HG03045 (cell line): ENCODE measurements at regions not wholly inside any gene's neighbourhood (a gene's known extent, or its start where the extent isn't known, plus 50 kb on each side); places are given as distances from the start of the nearest gene placed in this dataset.
A peak's percentile ranks its signal among the peaks of the same experiment; 100 is the strongest.
"Not testable (repeated sequence)": the region's sequence is repeated elsewhere in the genome, so short reads cannot be mapped to it uniquely, and the experiment has no call there.

ENCODE experiments used
- ATAC-seq: cut with Tn5 transposase; IDR thresholded peaks from one replicate; pipeline ENCODE4 v1.9.1; 2021; ENCODE audit warnings: mild to moderate bottlenecking, moderate library complexity; ENCODE audit not compliant: unreplicated experiment

DNA sequence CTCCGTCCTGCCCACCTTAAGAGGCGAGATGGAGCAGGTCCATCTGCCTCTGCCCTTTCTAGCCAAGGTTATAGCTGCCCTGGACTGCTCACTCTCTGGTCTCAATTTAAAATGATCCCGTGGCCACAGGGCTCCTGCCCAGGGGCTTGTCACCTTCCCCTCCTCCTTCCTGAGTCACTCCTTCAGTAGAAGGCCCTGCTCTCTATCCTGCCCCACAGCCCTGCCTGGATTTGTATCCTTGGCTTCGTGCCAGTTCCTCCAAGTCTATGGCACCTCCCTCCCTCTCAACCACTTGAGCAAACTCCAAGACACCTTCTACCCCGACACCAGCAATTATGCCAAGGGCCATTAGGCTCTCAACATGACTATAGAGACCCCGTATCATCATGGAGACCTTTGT, 105.3 kb upstream of the PZP start:
- ATAC-seq: not testable (repeated sequence)

DNA sequence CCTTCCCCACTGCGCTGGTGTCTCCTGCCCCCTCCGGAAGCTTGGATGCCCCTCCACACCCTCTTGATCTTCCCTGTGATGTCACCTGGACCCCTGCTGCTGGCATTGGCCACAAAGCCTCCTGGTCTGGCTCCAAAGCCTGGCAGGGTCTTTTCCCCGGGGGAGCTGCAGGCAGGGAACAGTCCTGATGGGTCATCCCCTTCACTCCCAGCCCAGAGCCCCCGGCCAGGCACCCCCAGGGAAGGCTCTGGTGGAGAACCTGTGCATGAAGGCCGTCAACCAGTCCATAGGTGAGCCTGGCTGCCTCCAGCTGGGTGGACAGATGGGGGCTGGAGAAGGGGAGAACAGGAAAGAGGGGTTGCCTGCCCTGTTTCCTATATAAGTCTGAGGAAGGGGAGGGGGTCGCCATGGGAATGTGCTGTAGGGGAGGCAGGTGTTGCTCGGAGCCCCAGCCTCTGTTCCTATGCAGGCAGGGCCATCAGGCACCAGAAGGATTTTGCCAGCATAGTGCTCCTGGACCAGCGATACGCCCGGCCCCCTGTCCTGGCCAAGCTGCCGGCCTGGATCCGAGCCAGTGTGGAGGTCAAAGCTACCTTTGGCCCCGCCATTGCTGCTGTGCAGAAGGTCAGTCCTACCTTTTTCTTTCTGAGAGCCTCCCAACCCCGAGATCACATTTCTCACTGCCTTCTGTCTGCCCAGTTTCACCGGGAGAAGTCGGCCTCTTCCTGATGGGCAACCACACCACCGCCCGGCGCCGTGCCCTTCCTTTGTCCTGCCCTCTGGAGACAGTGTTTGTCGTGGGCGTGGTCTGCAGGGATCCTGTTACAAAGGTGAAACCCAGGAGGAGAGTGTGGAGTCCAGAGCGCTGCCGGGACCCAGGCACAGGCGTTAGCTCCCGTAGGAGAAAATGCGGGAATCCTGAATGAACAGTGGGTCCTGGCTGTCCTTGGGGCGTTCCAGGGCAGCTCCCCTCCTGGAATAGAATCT, 104.5 kb upstream of the PZP start:
- ATAC-seq: not testable (repeated sequence)

DNA sequence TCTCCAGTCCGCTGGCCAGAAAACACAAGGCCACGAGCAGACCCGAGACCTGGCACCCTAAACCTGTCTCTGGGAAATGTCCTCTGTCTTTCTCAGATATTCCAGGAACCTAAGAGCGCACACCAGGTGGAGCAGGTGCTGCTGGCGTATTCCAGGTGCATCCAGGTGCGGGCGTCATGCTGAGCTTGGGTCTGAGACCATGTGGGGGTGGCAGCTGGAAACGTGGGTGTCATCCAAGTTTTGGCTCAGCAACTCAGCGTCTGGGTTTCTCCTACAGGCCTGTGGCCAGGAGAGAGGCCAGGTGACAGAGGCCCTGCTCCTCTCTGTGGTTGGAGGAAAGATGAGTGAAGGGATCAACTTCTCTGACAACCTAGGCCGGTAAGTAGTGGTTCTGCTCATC, 103.3 kb upstream of the PZP start:
- not testable (repeated sequence) for ATAC-seq

DNA sequence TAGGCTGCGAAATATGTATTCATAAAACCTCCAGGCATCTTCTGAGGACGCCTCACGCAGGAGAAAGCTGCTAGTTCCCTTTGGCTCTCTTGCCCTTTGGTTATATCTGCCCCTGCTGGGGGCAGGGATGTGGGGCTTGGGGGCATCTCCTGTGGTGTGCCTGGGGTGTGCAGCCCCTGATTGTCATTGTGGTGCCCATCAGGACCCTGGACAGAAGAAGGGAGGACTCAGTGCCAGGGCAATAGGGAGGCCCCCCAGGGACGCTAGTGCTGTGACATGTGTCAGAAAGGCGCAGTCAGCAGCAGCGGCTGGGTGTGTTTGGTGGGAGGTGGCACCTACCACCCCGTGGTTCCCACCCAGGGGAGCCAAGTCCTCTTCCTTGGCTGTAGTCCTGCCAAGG, 102.5 kb upstream of the PZP start:
- not testable (repeated sequence) for ATAC-seq

DNA sequence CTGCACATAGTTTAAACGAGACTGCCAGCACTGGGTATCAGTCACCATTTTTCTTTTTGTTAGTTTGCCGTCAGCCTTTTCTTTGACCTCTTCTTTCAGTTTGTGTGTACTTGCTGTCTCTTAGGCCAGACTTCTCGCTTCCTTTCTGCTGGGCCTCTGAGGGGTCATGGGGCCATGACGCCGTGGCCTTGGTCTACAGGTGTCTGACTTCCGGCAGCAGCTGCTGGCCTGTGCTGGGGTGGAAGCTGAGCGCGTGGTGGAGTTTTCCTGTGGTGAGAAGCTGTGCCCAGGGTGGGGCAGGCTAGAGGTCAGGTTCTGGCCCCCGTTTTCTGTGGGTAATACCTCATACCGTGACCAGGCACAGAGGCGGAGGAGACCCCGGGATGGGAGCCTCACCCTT, 101.6 kb upstream of the PZP start:
- ATAC-seq: not testable (repeated sequence)

DNA sequence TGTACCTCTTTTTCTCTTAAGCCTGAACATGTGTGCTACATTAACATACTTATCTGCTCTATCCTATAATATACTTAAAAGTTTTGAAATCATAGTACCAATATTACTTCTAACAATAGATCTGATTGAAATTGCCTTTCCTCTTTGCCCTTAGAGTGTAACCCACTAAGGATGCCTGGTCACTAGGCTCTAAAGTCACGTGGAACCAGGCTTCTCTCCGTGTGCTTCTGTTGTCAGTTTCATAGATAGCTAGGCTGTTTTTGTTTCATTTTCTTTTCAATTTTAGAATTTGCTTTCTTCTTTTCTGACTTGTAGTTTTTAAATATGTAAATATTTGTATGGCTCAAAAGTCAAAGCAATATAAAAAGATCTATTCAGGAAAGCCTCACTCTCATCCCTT, 100.5 kb upstream of the PZP start:
- ATAC-seq: not testable (repeated sequence)

DNA sequence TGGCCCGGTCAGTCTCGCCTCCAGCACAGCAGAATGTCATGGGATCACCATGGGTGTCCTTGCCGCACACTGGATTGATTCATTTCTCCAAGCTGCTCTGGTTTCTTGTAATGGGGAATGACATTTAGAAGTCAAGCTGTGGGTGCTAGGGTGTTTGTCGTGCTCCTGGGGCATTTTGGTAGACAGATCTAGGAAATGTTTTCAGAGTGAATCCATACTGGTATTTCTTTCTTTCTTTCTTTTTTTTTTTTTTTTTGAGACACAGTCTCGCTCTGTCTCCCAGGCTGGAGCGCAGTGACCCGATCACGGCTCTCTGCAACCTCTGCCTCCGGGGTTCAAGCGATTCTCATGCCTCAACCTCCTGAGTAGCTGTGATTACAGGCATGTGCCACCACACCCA, 100.0 kb upstream of the PZP start:
- not testable (repeated sequence) for ATAC-seq

DNA sequence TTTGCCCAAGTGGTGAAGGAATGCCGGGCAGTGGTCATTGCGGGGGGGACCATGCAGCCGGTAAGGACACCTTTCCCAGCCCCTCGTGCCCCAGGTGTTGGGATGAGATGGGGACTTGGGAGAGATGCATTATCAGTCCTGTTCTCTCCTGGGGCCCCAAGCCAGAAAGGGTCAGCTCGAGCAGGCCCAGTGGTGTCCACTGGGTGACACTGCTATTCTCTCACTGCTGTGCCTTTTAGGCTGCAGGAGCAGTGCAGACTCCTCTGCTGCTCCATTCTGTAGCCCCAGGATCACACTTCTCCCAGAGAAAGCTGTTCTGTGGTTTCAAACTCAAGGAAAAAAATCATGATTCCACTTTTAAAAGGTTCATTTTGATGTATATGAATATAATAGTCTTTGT, 99.1 kb upstream of the PZP start:
- ATAC-seq: not testable (repeated sequence)

DNA sequence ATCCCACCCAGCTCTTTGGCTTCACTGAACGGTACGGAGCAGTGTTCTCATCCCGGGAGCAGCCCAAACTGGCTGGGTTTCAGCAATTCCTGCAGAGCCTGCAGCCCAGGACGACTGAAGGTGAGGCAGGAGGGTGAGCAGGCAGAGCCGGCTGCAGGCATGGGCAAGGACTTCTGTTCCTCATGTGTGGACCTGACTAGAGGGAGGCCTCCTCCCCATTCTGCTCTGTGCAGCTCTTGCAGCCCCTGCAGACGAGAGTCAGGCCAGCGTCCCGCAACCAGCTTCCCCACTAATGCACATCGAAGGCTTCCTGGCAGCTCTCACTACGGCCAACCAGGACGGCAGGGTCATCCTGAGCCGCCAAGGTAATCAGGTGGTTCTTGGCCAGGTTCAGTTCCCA, 97.8 kb upstream of the PZP start:
- ATAC-seq: not testable (repeated sequence)

DNA sequence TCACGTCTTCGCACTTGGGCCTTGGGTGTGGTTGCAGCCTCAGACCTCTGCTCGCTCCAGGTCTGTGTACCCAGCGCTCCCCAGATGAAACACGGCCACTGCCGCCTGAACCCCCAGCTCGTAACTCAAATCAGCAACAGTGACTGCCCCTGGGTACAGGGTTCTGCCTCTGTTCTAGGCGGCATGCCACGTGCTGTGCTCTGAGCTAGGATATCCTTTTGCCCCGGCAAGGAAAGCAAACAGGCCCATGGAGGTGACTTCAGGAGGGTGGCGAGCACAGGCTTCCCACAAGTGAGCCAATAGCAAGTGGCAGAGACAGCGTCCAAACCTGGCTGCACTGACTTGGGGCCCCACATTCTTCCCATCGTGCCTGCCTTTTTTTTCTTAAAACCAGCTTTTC, 96.3 kb upstream of the PZP start:
- ATAC-seq: not testable (repeated sequence)

DNA sequence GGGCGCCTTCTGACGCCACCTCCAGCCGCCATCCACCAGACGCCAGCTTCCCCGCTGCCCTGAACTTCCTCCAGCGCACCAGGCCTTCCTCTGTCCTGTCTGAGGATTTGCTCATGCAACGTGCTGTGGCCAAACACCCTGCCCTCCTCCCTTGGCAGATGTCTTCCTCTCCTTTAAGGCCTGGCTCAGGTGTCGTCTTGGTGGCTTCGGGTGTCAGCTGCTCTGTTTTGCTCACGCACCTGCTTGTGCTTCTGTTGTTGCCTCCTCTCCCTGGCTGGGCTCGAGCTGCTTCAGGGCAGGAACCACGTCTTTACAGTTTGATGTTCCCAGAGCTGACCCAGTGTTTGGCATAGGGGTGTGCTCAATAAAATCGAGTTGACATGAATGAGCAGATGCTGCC, 87.7 kb upstream of the PZP start:
- ATAC-seq: not testable (repeated sequence)

DNA sequence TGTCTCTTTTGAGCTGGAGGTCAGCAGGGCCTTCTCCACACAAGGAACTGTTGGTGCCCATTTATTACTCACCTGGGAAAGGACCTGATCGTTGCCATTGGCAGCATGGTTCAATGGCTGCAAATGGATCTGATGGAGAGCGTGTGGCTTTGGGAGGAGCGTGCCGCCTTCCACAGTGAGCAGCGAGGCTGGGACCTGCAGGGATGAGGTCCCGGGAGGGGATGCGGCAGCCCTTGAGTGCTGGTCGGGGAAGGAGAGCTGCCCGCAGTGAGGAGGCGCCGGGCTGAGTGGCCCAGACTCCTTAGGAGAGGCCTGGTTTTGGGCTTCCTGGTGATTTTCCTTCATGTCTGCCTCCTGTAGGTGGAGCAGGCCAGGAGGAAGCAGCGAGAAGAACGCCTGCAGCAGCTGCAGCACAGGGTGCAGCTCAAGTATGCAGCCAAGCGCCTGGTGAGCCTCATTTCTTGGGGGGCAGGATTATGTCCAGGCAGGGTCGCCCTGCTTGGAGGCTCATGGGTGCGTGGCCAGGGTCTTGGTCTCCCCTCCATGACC, 86.0 kb upstream of the PZP start:
- ATAC-seq: not testable (repeated sequence)

DNA sequence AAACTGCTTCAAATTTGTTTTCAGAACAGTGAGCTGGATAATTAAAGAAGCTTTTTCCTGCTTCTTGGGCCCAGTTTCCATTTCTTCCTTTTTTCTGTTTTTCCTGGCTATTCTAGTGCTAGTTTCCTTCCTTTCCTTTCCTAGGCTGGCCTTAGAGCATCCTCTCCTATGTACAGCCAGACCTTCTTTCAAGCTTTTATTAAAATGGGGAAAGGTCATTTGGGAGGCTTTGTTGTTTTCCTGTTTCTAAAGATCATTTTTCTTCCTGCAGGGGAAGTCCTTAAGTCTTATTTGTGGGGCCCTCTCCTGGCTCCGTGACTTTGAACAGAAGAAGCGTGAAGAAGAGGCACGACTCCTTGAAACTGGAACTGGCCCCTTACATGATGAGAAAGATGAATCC, 85.2 kb upstream of the PZP start:
- not testable (repeated sequence) for ATAC-seq

DNA sequence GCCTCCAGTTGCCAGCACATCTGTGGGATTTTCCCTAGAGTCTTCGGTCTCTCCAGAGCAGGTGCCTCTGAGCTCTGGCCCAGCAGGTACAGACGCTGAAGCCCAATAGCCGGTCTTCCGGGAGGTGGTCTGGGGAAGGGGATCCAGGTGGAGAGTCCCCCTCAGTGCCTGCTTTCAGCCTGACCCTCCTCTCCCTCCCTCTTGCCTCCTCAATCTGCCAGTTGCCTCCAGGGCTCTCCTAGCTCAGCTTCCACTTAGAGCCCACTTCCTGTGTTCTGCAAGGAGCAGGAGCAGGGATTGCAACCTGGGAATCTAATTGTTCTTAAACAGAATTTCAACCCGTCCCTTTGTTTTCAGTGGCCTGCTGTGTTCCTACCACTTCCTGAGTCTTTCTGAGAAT, 81.8 kb upstream of the PZP start:
- not testable (repeated sequence) for ATAC-seq

DNA sequence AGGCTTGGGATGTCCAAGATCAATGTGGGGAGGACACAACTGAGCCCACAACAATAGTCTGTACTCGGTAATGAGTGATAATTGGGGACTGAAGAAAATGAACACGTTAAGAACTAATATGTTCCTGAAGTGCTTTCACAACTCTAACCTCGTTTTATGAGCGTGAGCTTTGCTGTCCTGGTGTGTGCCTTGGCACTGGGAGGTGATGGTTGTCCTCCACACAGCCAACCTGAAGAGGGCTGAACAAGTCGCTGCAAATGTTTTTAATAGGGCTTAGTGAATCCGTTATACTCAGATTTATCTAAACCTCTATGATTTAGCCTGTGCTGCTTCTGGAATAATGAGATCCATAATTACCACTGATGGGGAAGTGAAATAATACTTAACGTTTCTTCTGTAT, 76.5 kb upstream of the PZP start:
- not testable (repeated sequence) for ATAC-seq

DNA sequence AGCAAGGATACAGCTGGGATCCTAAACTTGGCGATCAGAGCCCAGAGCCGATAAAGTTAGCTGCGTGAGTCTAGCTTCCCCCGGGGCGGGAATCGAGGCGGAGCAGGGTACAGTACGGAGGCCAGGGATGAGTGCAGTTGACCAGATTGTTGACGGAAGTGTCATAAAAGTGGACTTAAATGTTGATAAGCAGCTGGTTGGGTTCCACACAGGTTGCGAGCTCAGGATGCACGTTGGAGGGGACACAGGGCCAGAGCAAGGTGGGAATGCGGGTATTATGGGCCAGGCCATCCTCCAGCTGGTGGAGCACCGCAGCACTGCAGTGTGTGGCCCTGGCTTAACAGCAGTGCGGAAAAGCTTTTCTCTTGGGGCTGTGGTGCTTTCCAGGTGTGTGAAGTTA, 76.0 kb upstream of the PZP start:
- peak; percentile 53 for ATAC-seq

DNA sequence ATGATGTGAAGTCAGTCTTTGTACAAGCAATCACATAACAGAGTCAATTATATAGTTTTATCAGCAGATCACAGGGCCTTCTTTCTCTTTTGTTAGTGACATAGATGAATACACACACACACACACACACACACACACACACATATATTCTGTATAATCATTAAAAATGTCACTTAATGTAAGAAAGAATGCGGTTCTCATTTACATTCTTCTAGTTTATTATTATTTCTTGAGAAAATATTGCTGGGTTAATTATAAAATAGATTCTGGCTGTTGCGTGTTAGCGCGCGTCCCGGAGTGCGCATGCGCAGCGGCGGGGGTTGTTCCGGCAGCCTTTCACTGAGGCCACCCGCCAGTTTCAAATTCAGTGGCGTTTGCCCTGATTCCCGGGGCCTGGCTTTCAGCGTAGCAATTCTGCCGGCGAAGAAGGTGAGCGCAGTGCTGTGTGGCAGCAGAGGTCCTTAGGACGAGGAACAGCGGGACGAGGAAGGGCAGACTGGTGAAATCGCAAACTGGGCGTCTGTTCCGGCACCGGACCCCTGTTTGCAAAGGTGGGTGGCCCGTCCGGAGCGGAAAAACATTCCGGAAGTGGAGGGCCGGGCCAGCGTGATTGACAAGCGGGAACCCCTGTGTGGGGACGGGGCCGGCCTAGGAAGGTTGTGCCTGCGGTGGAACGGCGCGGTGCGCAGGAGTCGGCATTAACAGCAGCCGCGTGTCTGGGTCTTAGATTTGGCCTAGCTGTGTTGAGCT, 75.3 kb upstream of the PZP start:
- not testable (repeated sequence) for ATAC-seq

DNA sequence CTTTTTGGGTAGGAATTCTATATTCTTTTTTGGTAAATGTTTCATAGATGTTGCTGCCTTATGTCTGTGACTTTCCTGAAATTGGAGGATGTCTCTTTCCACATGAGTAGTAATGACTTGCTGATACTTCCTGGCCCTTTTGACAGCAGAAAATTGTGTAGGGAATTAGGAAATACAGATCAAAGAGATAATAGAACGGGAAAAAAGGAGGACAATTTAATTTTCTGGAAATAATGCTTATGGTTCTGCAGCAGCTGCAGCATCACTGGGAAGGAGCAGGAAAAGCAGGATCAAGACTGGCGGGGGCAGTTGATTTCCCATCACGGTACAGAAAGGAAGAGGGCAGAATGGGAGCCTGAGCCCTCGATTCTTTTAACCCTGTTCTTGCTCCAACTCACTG, 68.8 kb upstream of the PZP start:
- ATAC-seq: no peak

DNA sequence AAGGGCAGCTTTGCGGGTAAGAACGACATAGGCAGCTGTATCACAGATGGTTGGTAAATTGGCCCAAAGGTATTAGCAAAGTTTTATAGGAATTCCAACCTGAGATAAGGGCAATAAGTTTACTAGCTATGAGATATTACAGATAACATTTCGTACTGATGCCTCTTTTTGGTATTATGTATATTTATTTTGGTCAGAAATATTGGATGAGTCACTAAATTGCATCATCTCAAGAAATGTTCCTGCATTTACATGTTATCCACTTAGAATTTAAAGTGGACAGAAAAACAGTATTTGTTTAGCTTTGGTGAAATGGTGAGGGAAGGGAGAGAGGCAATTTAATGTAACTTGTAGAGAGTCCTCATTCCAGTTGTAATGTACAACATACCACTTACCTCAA, 65.1 kb upstream of the PZP start:
- no peak for ATAC-seq

DNA sequence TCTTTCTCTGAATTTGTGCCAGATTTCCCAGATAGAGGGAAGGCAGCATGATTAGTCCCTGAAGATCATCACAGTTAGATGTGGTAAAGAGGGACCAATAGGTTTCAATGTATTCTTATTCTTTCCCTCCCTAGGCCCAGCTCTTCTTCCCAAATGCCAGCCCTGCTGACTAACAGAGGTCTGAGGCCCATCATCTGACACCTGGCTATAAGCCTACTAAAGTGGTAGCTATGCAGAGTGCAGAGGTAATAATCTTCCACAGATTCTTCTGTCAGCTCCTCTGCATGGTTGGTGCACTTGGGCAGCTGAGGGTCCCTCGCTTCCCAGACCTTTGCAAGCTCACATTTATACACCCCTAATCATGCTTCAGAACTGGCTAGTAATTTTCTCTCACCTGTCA, 63.7 kb upstream of the PZP start:
- ATAC-seq: no peak

DNA sequence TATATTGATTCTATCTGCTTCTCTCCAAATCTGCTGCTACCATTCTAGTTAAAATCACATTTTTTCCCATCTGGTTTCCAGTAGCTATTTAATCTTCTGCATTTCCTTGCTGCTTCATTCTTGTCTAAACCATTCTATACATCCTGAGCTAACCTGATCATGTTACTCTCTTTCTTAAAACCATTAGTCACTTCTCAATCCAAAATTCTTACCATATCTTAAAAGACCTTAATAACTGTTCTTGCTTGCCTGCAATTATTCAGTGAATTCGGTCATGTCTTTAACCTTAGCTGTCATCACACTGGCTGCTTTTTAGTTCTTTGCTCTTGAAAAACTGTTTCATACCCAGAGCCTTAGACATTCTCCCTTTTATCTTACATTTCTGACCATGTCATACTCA, 56.4 kb upstream of the PZP start:
- no peak for ATAC-seq

DNA sequence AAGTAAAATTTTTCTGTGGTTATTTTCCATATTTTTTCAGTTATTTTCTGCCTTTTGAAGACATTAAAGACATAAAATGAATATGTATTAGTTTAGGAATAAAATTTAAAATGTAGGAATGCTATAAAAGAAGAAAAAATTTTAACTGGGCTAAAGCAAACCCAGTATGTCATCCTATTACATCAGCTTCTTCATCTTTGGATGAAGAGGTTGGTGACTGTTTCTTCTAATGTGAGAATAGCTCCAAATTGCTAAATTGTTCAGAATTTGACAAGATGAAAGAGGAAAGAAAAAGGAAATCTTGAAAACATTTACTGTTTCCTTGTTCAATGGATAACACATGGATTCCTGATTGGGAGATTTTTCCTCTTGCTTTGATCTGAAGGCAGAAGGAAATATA, 52.7 kb upstream of the PZP start:
- ATAC-seq: no peak
